Activated T-cell treated with anti-CD3 and anti-CD28 coated beads, Interleukin-2, amount 50 U/mL, for 4 hours (primary cell): ENCODE measurements at regions not wholly inside any gene's neighbourhood (a gene's known extent, or its start where the extent isn't known, plus 50 kb on each side); places are given as distances from the start of the nearest gene placed in this dataset.
"Not testable (repeated sequence)": the region's sequence is repeated elsewhere in the genome, so short reads cannot be mapped to it uniquely, and the experiment has no call there.

Source experiments
- ATAC-seq, 2 donors: fragments of 200-7000 bp; cut with Tn5 transposase; one replicate each; pipeline ENCODE4 v1.10.0; 2021
- DNase-seq: peaks from one replicate; pipeline ENCODE4 v3.0.0-alpha.2; 2020
- H3K27me3 Mint-ChIP-seq: one replicate; pipeline ENCODE4 v1.8.0; 2021; ENCODE audit warnings: low read depth, mixed read lengths
- H3K36me3 Mint-ChIP-seq: one replicate; pipeline ENCODE4 v1.8.0; 2022; ENCODE audit warnings: mixed read lengths; ENCODE audit not compliant: insufficient read depth
- H3K4me1 Mint-ChIP-seq: one replicate; pipeline ENCODE4 v1.8.0; 2021; ENCODE audit warnings: low read depth, mixed read lengths
- H3K4me3 Mint-ChIP-seq: one replicate; pipeline ENCODE4 v1.8.0; 2021; ENCODE audit warnings: mild to moderate bottlenecking, moderate library complexity, mixed read lengths
- H3K9me3 Mint-ChIP-seq: one replicate; pipeline ENCODE4 v1.8.0; 2021; ENCODE audit warnings: mixed read lengths

- H3K36me3 Mint-ChIP-seq: no peaks in the 10 kb centered on the region
- no peaks in the 10 kb centered on the region for H3K9me3 Mint-ChIP-seq
- no peak overlapping the region for H3K4me3 Mint-ChIP-seq
- H3K27me3 Mint-ChIP-seq: peaks cover 2% of the 10 kb centered on the region
- H3K4me1 Mint-ChIP-seq: peaks cover 9% of the 10 kb centered on the region
- ATAC-seq (no peak), DNase-seq (no peak)
Measured at GRCh38 chr6:72554761-72555221, 67.1 kb upstream of the KCNQ5 start.

- H3K9me3 Mint-ChIP-seq: no peaks in the 10 kb centered on the region
- H3K4me1 Mint-ChIP-seq: peaks cover 3% of the 10 kb centered on the region
- no peak overlapping the region for H3K4me3 Mint-ChIP-seq
- ATAC-seq (no peak), DNase-seq (no peak)
- peaks cover 7% of the 10 kb centered on the region for H3K27me3 Mint-ChIP-seq
- no peaks in the 10 kb centered on the region for H3K36me3 Mint-ChIP-seq
Measured at GRCh38 chr6:72559067-72559466, 62.8 kb upstream of the KCNQ5 start.

- ATAC-seq (no peak), DNase-seq (no peak)
- Mint-ChIP-seq H3K4me1 (no peaks in the 10 kb centered on the region), H3K9me3 (no peaks in the 10 kb centered on the region), H3K36me3 (no peaks in the 10 kb centered on the region), H3K27me3 (peaks cover 7% of the 10 kb centered on the region), H3K4me3 (no peak overlapping the region)
Measured at GRCh38 chr6:72559555-72559954, 62.3 kb upstream of the KCNQ5 start.

GRCh38 chr6:72560721-72561593 lies 60.9 kb upstream of the KCNQ5 start:
- DNase-seq: no peak
- Mint-ChIP-seq H3K36me3 (no peaks in the 10 kb centered on the region), H3K4me3 (no peak overlapping the region), H3K9me3 (no peaks in the 10 kb centered on the region), H3K27me3 (peaks cover 5% of the 10 kb centered on the region), H3K4me1 (no peaks in the 10 kb centered on the region)
- no peak for ATAC-seq

GRCh38 chr6:72561629-72562028 lies 60.2 kb upstream of the KCNQ5 start:
- Mint-ChIP-seq H3K36me3 (no peaks in the 10 kb centered on the region), H3K4me1 (no peaks in the 10 kb centered on the region)
- no peak for ATAC-seq

GRCh38 chr6:72564231-72564630 lies 57.6 kb upstream of the KCNQ5 start:
- no peaks in the 10 kb centered on the region for H3K4me1 Mint-ChIP-seq
- peaks cover 5% of the 10 kb centered on the region for H3K27me3 Mint-ChIP-seq
- no peaks in the 10 kb centered on the region for H3K36me3 Mint-ChIP-seq
- DNase-seq (no peak), ATAC-seq (no peak)
- no peaks in the 10 kb centered on the region for H3K9me3 Mint-ChIP-seq
- no peak overlapping the region for H3K4me3 Mint-ChIP-seq

More at GRCh38 chr6:72561629-72562028, 60.2 kb upstream of the KCNQ5 start:
- H3K9me3 Mint-ChIP-seq: no peaks in the 10 kb centered on the region
- peaks cover 5% of the 10 kb centered on the region for H3K27me3 Mint-ChIP-seq
- no peak overlapping the region for H3K4me3 Mint-ChIP-seq
- DNase-seq: no peak

GRCh38 chr6:72571993-72572392 lies 49.9 kb upstream of the KCNQ5 start:
- not testable (repeated sequence) for H3K9me3 Mint-ChIP-seq, DNase-seq, H3K4me3 Mint-ChIP-seq, H3K4me1 Mint-ChIP-seq, H3K27me3 Mint-ChIP-seq, H3K36me3 Mint-ChIP-seq, ATAC-seq
